ENCODE measurements at regions not wholly inside any gene's neighbourhood (a gene's known extent, or its start where the extent isn't known, plus 50 kb on each side); places are given as distances from the start of the nearest gene placed in this dataset.

DNA sequence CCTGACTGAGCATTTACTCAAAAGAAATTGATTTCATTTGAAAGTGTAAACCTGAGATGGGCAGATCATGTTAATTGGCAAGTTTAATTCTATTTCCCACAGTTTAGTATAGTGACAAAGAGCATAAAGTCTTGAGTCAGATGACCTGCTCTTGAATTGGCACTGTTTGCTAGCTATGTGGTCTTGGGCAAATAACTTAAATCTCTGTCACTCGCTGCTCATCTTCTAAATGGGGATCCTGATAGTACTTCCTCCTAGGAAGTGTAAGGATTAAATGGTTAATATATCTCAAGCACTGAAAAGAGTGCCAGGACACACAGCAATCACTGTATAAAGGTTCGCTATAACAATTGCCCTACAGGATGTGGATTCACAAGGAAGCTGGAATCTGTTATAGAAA, 242.8 kb upstream of the JADE1 start:
- Mint-ChIP-seq H3K4me3 (no peak overlapping the region), H3K36me3 (no peaks in the 10 kb centered on the region), H3K27ac (no peak overlapping the region), H3K9me3 (no peaks in the 10 kb centered on the region), H3K4me1 (no peaks in the 10 kb centered on the region), H3K27me3 (peaks cover 16% of the 10 kb centered on the region)
- Histone ChIP-seq H3K4me3 (ENCODE audit: low read depth, low read length) (no peak overlapping the region), H3K27ac (ENCODE audit: insufficient read depth, low read length, poor library complexity, severe bottlenecking) (no peak overlapping the region), H3K4me1 (ENCODE audit: control insufficient read depth, insufficient read depth, low read length, poor library complexity, severe bottlenecking) (no peaks in the 10 kb centered on the region), H3K36me3 (ENCODE audit: control insufficient read depth, insufficient read depth, low read length) (no peaks in the 10 kb centered on the region), H3K27me3 (ENCODE audit: control insufficient read depth, insufficient read depth, low read length) (peaks cover 4% of the 10 kb centered on the region), H3K9me3 (ENCODE audit: control insufficient read depth in 2 of 2, low read length in 2 of 2) (no peaks in the 10 kb centered on the region)
- DNase-seq: no peak
- ATAC-seq (ENCODE audit: low read depth in 2 of 2): no peak

DNA sequence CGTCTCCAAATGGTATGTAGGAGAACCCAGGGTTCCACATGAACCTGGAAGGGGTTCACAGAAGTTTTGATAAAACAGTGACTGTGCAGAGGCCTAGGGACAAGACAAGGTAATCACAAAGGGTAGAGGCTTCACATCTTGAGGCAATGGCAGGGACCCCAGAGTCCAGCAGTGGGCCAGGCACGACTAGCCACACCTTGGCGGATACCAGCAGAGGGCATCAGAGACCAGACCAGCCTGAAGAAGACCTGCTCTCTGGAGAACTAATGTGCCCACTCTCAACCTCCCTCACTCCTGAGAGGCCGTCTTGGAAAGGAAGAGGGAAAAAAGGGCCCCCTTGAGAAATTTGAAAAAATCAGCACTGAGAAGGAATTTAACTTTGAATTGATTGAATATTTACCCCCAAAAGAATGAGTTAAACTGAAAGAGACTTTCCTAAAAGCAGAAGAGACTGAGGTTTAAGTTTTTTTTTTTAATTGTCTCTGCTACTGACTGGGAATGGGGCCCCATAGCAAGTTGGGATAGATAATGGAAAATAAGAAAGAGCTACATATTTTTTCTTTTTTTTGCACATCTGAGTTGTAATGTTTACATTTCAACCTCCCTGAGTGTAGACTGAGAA, 243.8 kb upstream of the JADE1 start:
- H3K4me1 ChIP-seq (ENCODE audit: control insufficient read depth, insufficient read depth, low read length, poor library complexity, severe bottlenecking): no peaks in the 10 kb centered on the region
- H3K36me3 Mint-ChIP-seq: no peaks in the 10 kb centered on the region
- H3K27ac Mint-ChIP-seq: no peak overlapping the region
- no peaks in the 10 kb centered on the region for H3K4me1 Mint-ChIP-seq
- no peaks in the 10 kb centered on the region for H3K36me3 ChIP-seq (ENCODE audit: control insufficient read depth, insufficient read depth, low read length)
- H3K4me3 Mint-ChIP-seq: no peak overlapping the region
- no peak overlapping the region for H3K27ac ChIP-seq (ENCODE audit: insufficient read depth, low read length, poor library complexity, severe bottlenecking)
- H3K27me3 ChIP-seq (ENCODE audit: control insufficient read depth, insufficient read depth, low read length): peaks cover 4% of the 10 kb centered on the region
- no peaks in the 10 kb centered on the region for H3K9me3 Mint-ChIP-seq
- peaks cover 11% of the 10 kb centered on the region for H3K27me3 Mint-ChIP-seq
- DNase-seq: no peak
- no peak for ATAC-seq (ENCODE audit: low read depth in 2 of 2)
- H3K4me3 ChIP-seq (ENCODE audit: low read depth, low read length): no peak overlapping the region
- H3K9me3 ChIP-seq (ENCODE audit: control insufficient read depth in 2 of 2, low read length in 2 of 2): no peaks in the 10 kb centered on the region

DNA sequence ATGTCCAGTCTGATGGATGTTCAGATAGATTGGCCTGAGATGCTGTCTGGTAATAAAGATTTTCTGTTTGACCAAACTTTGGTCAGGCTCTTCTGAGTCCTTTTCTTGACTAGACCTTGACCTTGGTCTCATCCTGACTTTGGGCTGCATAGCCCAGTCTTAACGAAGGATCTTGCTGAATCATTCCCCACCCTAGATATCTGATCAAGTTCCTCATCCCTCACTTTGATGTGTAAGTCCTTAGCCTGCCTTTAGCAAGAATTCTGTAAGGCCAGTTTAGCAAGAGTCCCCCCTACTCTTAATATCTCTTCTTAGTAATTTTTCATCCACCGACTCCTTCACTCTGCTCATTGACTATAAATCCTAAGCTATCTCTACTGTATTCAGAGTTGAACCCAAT, 244.4 kb upstream of the JADE1 start:
- no peaks in the 10 kb centered on the region for H3K4me1 Mint-ChIP-seq
- no peaks in the 10 kb centered on the region for H3K36me3 Mint-ChIP-seq
- Histone ChIP-seq H3K9me3 (ENCODE audit: control insufficient read depth in 2 of 2, low read length in 2 of 2) (no peaks in the 10 kb centered on the region), H3K27ac (ENCODE audit: insufficient read depth, low read length, poor library complexity, severe bottlenecking) (no peak overlapping the region), H3K4me1 (ENCODE audit: control insufficient read depth, insufficient read depth, low read length, poor library complexity, severe bottlenecking) (no peaks in the 10 kb centered on the region), H3K36me3 (ENCODE audit: control insufficient read depth, insufficient read depth, low read length) (no peaks in the 10 kb centered on the region), H3K4me3 (ENCODE audit: low read depth, low read length) (no peak overlapping the region), H3K27me3 (ENCODE audit: control insufficient read depth, insufficient read depth, low read length) (peaks cover 4% of the 10 kb centered on the region)
- H3K27me3 Mint-ChIP-seq: peaks cover 5% of the 10 kb centered on the region
- DNase-seq (no peak), ATAC-seq (ENCODE audit: low read depth in 2 of 2) (no peak)
- no peaks in the 10 kb centered on the region for H3K9me3 Mint-ChIP-seq
- H3K4me3 Mint-ChIP-seq: no peak overlapping the region
- H3K27ac Mint-ChIP-seq: no peak overlapping the region

DNA sequence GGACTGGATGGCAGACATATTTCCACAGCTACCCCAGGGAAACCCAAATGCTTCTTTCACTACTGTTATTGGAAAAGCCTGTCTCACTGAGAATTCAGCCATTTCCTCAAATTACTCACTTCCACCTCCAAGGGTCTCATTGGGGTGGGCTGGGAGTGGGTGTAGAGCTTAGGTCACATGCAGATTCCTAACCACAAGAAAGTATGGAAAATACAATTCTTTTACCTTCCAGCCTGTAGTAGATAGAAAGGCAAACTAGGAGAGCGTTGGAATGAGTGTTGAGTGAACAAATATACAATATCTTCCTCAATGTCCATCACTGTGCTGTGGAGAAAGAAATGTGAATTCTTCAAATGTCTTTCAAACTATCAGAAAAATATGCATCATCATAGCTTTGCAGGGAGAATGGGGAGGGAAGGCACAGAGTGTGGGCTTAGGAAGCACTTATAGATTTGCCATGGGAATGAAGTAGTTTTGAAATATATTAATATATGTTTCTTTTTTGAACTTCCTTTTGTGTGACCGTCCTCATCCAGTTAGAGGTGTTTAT, 245.3 kb upstream of the JADE1 start:
- no peaks in the 10 kb centered on the region for H3K9me3 Mint-ChIP-seq
- Histone ChIP-seq H3K36me3 (ENCODE audit: control insufficient read depth, insufficient read depth, low read length) (no peaks in the 10 kb centered on the region), H3K9me3 (ENCODE audit: control insufficient read depth in 2 of 2, low read length in 2 of 2) (no peaks in the 10 kb centered on the region), H3K27ac (ENCODE audit: insufficient read depth, low read length, poor library complexity, severe bottlenecking) (no peak overlapping the region), H3K4me1 (ENCODE audit: control insufficient read depth, insufficient read depth, low read length, poor library complexity, severe bottlenecking) (no peaks in the 10 kb centered on the region), H3K27me3 (ENCODE audit: control insufficient read depth, insufficient read depth, low read length) (no peaks in the 10 kb centered on the region), H3K4me3 (ENCODE audit: low read depth, low read length) (no peak overlapping the region)
- H3K36me3 Mint-ChIP-seq: no peaks in the 10 kb centered on the region
- ATAC-seq (ENCODE audit: low read depth in 2 of 2) (no peak), DNase-seq (no peak)
- H3K4me1 Mint-ChIP-seq: no peaks in the 10 kb centered on the region
- H3K27ac Mint-ChIP-seq: no peak overlapping the region
- no peaks in the 10 kb centered on the region for H3K27me3 Mint-ChIP-seq
- no peak overlapping the region for H3K4me3 Mint-ChIP-seq

DNA sequence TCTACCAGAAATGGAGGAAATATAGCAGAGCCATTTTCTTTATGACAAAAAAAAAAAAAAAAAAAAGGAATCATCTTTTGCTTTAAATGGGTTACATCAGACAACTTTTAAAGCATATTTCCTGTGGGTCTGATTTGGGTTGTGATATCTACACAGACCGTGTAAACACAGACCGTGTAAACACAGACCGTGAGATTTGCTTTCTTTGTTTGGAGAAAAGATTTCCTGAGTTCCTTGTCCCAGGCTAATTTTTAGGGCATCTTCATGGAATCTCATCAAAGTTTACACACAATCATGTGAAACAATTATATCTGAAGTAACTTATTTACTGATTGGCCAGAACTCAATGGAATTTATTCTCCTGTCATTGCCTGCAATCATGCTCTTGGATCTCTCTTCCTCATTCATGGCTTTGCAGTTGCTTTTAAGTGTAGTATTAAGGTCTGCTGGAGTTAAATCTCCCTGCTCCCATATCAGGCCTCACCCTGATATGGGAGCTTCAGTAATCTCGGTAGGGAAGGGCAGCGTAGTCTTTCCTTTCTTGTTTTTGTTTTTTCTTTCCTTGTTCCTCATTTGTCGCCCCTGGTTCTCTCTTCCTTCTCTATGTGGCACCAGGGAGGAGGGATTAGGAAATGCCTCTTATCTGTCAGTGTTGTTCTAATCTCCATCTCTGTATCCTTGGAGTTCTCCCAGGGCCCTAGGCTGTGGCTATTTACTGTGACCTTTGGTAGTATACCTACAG, 248.6 kb upstream of the JADE1 start:
- no peaks in the 10 kb centered on the region for H3K4me1 Mint-ChIP-seq
- no peaks in the 10 kb centered on the region for H3K9me3 Mint-ChIP-seq
- no peaks in the 10 kb centered on the region for H3K4me1 ChIP-seq (ENCODE audit: control insufficient read depth, insufficient read depth, low read length, poor library complexity, severe bottlenecking)
- ATAC-seq (ENCODE audit: low read depth in 2 of 2) (no peak), DNase-seq (no peak)
- H3K27ac Mint-ChIP-seq: peak overlapping the region in 1 of 3 donors; percentile 58
- H3K36me3 Mint-ChIP-seq: no peaks in the 10 kb centered on the region
- no peak overlapping the region for H3K4me3 Mint-ChIP-seq
- H3K27me3 ChIP-seq (ENCODE audit: control insufficient read depth, insufficient read depth, low read length): no peaks in the 10 kb centered on the region
- H3K9me3 ChIP-seq (ENCODE audit: control insufficient read depth in 2 of 2, low read length in 2 of 2): no peaks in the 10 kb centered on the region
- peaks cover 4% of the 10 kb centered on the region for H3K27me3 Mint-ChIP-seq
- no peaks in the 10 kb centered on the region for H3K36me3 ChIP-seq (ENCODE audit: control insufficient read depth, insufficient read depth, low read length)
- H3K27ac ChIP-seq (ENCODE audit: insufficient read depth, low read length, poor library complexity, severe bottlenecking): no peak overlapping the region
- H3K4me3 ChIP-seq (ENCODE audit: low read depth, low read length): no peak overlapping the region

DNA sequence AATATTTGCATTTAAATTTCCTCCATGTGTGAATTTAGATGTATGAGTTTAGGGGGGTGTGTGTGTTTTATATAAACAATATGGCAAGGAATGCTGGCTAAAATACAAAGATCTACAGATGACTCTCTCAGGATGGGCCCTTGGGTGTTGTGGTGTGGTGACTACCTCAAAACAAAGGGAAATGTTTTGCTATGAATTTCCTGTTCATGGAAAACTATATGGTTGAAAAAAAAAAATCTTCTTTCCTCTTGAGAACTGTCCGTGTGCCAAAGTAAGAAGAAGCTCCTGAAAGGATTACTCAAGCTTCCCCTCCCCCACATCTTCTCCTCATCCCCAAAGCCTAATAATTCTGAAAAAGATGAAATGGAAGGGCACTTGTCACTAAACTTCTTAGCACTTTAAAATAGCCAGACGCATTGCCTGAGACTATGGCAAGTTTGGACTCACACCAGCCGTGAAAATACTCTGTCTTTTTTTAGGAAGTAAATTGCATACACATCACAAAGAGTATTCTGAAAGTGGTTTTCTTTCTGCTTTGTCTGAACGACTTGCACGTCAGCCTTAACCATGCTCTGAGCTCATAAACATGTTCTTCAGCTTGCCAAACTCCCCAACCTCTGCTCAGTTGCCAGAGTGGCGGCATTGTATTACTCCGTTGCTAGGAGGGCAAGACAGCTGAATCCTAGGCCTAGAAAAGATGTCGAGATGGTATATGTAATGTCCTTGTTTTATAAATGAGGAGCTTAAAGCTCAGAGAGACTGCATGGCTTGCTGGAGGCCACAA, 250.4 kb upstream of the JADE1 start:
- H3K4me3 Mint-ChIP-seq: no peak overlapping the region
- no peak for DNase-seq
- H3K36me3 ChIP-seq (ENCODE audit: control insufficient read depth, insufficient read depth, low read length): no peaks in the 10 kb centered on the region
- no peaks in the 10 kb centered on the region for H3K36me3 Mint-ChIP-seq
- H3K27ac Mint-ChIP-seq: no peak overlapping the region
- H3K27me3 Mint-ChIP-seq: peaks cover 11% of the 10 kb centered on the region
- no peak for ATAC-seq (ENCODE audit: low read depth in 2 of 2)
- no peak overlapping the region for H3K4me3 ChIP-seq (ENCODE audit: low read depth, low read length)
- H3K27me3 ChIP-seq (ENCODE audit: control insufficient read depth, insufficient read depth, low read length): no peaks in the 10 kb centered on the region
- no peak overlapping the region for H3K27ac ChIP-seq (ENCODE audit: insufficient read depth, low read length, poor library complexity, severe bottlenecking)
- H3K9me3 Mint-ChIP-seq: no peaks in the 10 kb centered on the region
- peaks cover 1 to 2% (median 1%) of the 10 kb centered on the region in 4 donors for H3K4me1 Mint-ChIP-seq
- no peaks in the 10 kb centered on the region for H3K9me3 ChIP-seq (ENCODE audit: control insufficient read depth in 2 of 2, low read length in 2 of 2)
- H3K4me1 ChIP-seq (ENCODE audit: control insufficient read depth, insufficient read depth, low read length, poor library complexity, severe bottlenecking): peaks cover 2% of the 10 kb centered on the region

DNA sequence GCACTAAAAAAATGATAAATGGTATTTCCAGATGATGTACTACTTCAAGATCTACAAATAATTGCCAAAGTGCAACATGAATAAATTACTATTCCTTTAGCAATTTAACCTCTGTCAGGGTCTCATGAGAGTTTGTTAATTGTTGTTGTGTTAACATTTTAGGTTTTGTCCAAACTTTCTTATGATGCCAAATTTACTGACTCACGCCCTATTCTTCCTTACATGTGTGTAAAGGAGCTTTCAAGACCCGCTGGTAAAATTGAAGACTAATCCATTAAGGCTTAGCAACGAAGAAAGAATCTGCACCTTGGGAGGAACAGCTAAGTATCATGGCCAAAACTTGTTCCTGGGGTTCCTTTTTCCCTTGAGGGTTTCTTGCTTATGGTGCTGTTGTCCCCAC, 252.7 kb upstream of the JADE1 start:
- H3K36me3 ChIP-seq (ENCODE audit: control insufficient read depth, insufficient read depth, low read length): no peaks in the 10 kb centered on the region
- H3K27me3 ChIP-seq (ENCODE audit: control insufficient read depth, insufficient read depth, low read length): peaks cover 2% of the 10 kb centered on the region
- Mint-ChIP-seq H3K36me3 (no peaks in the 10 kb centered on the region), H3K27ac (no peak overlapping the region), H3K4me1 (peaks cover 5 to 19% (median 14%) of the 10 kb centered on the region in 4 donors), H3K27me3 (peaks cover 30% of the 10 kb centered on the region), H3K9me3 (no peaks in the 10 kb centered on the region), H3K4me3 (no peak overlapping the region)
- DNase-seq: no peak
- H3K27ac ChIP-seq (ENCODE audit: insufficient read depth, low read length, poor library complexity, severe bottlenecking): no peak overlapping the region
- ATAC-seq (ENCODE audit: low read depth in 2 of 2): no peak
- no peaks in the 10 kb centered on the region for H3K9me3 ChIP-seq (ENCODE audit: control insufficient read depth in 2 of 2, low read length in 2 of 2)
- peaks cover 12% of the 10 kb centered on the region for H3K4me1 ChIP-seq (ENCODE audit: control insufficient read depth, insufficient read depth, low read length, poor library complexity, severe bottlenecking)
- no peak overlapping the region for H3K4me3 ChIP-seq (ENCODE audit: low read depth, low read length)

All from CD4-positive, CD25-positive, alpha-beta regulatory T cell (primary cell).